ENCODE measurements at regions not wholly inside any gene's neighbourhood (a gene's known extent, or its start where the extent isn't known, plus 50 kb on each side); places are given as distances from the start of the nearest gene placed in this dataset.
A peak's percentile ranks its signal among the peaks of the same experiment; 100 is the strongest.

DNA sequence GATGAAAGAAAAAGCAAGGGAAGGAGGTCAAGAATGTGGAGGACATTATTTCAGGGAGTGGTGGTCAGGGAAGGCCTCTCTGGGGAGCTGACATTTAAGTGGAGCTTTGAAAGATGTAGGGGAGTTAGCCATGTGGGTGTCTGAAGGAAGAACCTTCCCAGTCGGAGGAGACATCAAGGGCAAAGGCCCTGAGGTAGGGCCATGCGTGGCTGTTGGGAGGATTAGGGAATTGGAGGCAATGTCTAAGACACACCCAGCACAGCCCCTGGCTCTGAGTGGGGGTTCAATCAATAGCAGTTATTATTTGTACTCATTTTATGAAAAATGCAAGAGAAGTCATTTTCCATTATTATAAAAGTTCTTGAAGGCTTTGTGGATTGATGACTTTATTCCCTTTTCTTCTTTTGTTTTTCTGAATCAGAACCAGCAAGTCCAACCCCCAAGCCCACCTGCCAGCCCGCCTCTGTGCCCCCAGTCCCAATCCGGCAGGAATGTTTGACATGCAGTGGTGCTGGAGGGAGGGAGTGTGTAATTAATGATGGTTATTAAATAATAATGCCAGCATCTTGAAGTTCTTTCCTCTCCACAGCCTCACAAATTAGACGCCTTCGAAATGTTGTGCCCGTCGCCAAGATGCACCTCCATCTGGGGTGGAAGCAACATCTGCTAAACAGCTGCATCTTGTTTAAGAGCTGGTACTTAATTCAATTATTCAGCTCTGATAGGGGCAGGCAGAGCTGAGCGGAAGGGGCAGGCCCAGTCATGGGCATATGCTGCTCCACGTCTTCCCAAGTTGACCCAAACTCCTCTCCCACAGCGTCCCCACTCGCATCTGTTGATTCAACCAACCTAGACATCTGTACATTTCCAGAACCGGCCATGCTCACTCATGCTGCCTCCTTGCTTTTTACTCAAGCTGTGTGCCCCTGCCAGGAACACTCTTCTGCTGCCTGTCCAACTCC lies 81.3 kb upstream of the SIRPA start:
- H3K27ac Mint-ChIP-seq (ENCODE audit: unreplicated experiment), result no peak overlapping the region
- peaks cover 28% of the 10 kb centered on the region for H3K27me3 Mint-ChIP-seq (ENCODE audit: unreplicated experiment)
- TF ChIP-seq, protein P1, sequence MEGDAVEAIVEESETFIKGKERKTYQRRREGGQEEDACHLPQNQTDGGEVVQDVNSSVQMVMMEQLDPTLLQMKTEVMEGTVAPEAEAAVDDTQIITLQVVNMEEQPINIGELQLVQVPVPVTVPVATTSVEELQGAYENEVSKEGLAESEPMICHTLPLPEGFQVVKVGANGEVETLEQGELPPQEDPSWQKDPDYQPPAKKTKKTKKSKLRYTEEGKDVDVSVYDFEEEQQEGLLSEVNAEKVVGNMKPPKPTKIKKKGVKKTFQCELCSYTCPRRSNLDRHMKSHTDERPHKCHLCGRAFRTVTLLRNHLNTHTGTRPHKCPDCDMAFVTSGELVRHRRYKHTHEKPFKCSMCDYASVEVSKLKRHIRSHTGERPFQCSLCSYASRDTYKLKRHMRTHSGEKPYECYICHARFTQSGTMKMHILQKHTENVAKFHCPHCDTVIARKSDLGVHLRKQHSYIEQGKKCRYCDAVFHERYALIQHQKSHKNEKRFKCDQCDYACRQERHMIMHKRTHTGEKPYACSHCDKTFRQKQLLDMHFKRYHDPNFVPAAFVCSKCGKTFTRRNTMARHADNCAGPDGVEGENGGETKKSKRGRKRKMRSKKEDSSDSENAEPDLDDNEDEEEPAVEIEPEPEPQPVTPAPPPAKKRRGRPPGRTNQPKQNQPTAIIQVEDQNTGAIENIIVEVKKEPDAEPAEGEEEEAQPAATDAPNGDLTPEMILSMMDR (IDR thresholded peaks at IDR 0.05; ENCODE audit: unreplicated experiment), result no peak
- H3K9me3 Mint-ChIP-seq (ENCODE audit: low read depth, unreplicated experiment), result no peaks in the 10 kb centered on the region
- H3K4me1 Mint-ChIP-seq (ENCODE audit: low read depth, unreplicated experiment), result peaks cover 37% of the 10 kb centered on the region
- no peak for DNase-seq
- H3K36me3 Mint-ChIP-seq (ENCODE audit: insufficient read depth, unreplicated experiment), result no peaks in the 10 kb centered on the region
- BruUV-seq (replicated peaks), result no TSS peak
- intact Hi-C loops (cut with micrococcal nuclease; ENCODE audit: unreplicated experiment), result no loop called here
- CTCF ChIA-PET, result no interaction called here
- no peak overlapping the region for H3K4me3 Mint-ChIP-seq (ENCODE audit: low read depth, unreplicated experiment)

DNA sequence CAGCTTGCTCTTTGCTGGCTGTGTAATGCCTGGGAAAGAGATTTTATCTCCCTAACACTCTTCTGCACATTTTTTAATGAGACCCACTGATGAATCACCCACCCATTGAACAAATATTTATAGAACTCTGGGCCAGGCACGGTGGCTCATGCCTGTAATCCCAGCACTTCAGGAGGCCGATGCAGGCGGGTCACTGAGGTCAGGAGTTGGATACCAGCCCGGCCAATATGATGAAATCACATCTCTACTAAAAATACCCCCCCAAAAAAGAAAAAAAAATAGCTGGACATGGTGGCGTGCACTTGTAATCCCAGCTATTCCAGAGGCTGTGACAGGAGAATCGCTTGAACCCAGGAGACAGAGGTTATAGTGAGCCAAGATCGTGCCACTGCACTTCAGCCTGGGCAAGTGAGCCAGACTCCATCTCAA lies 82.1 kb upstream of the SIRPA start:
- Mint-ChIP-seq H3K4me3 (ENCODE audit: low read depth, unreplicated experiment) (no peak overlapping the region), H3K4me1 (ENCODE audit: low read depth, unreplicated experiment) (peaks cover 37% of the 10 kb centered on the region), H3K27ac (ENCODE audit: unreplicated experiment) (no peak overlapping the region), H3K27me3 (ENCODE audit: unreplicated experiment) (peaks cover 19% of the 10 kb centered on the region), H3K36me3 (ENCODE audit: insufficient read depth, unreplicated experiment) (no peaks in the 10 kb centered on the region), H3K9me3 (ENCODE audit: low read depth, unreplicated experiment) (no peaks in the 10 kb centered on the region)
- intact Hi-C loops (cut with micrococcal nuclease; ENCODE audit: unreplicated experiment), result no loop called here
- CTCF ChIA-PET, result interaction anchor here (0.7 to 1.0 kb wide), 3 partner anchors 11 to 360 kb away, joined by 3 read pairs; no protein-coding TSS in a partner anchor
- no TSS peak for BruUV-seq (replicated peaks)
- DNase-seq, result peak; percentile 29
- TF ChIP-seq, protein P1 (IDR thresholded peaks at IDR 0.05; ENCODE audit: unreplicated experiment), result no peak

- intact Hi-C loops (cut with micrococcal nuclease; ENCODE audit: unreplicated experiment), result no loop called here
- peak; percentile 47 for DNase-seq
- peaks cover 13% of the 10 kb centered on the region for H3K27me3 Mint-ChIP-seq (ENCODE audit: unreplicated experiment)
- peaks cover 37% of the 10 kb centered on the region for H3K4me1 Mint-ChIP-seq (ENCODE audit: low read depth, unreplicated experiment)
- no peak overlapping the region for H3K27ac Mint-ChIP-seq (ENCODE audit: unreplicated experiment)
- no peaks in the 10 kb centered on the region for H3K36me3 Mint-ChIP-seq (ENCODE audit: insufficient read depth, unreplicated experiment)
- no TSS peak for BruUV-seq (replicated peaks)
- no peaks in the 10 kb centered on the region for H3K9me3 Mint-ChIP-seq (ENCODE audit: low read depth, unreplicated experiment)
- H3K4me3 Mint-ChIP-seq (ENCODE audit: low read depth, unreplicated experiment), result no peak overlapping the region
- TF ChIP-seq, protein P1 (IDR thresholded peaks at IDR 0.05; ENCODE audit: unreplicated experiment), result no peak
- CTCF ChIA-PET, result interaction anchor here (1.4 kb wide), 1 partner anchor 10 kb away, joined by 3 read pairs; no protein-coding TSS in a partner anchor
Observed at GRCh38 chr20:1811621-1812498, 83.3 kb upstream of the SIRPA start.

- intact Hi-C loops (cut with micrococcal nuclease; ENCODE audit: unreplicated experiment), result no loop called here
- no peak overlapping the region for H3K4me3 Mint-ChIP-seq (ENCODE audit: low read depth, unreplicated experiment)
- no TSS peak for BruUV-seq (replicated peaks)
- no peak overlapping the region for H3K27ac Mint-ChIP-seq (ENCODE audit: unreplicated experiment)
- H3K4me1 Mint-ChIP-seq (ENCODE audit: low read depth, unreplicated experiment), result peaks cover 37% of the 10 kb centered on the region
- H3K9me3 Mint-ChIP-seq (ENCODE audit: low read depth, unreplicated experiment), result no peaks in the 10 kb centered on the region
- CTCF ChIA-PET, result interaction anchor here (1.4 kb wide), 1 partner anchor 9 kb away, joined by 3 read pairs; no protein-coding TSS in a partner anchor
- no peaks in the 10 kb centered on the region for H3K36me3 Mint-ChIP-seq (ENCODE audit: insufficient read depth, unreplicated experiment)
- no peak for DNase-seq
- H3K27me3 Mint-ChIP-seq (ENCODE audit: unreplicated experiment), result peaks cover 13% of the 10 kb centered on the region
- TF ChIP-seq, protein P1 (IDR thresholded peaks at IDR 0.05; ENCODE audit: unreplicated experiment), result no peak
Observed at GRCh38 chr20:1810926-1811620, 84.1 kb upstream of the SIRPA start.
